Stimulated activated CD8-positive, alpha-beta memory T cell treated with anti-CD3 and anti-CD28 coated beads, Interleukin-7, amount 100 ng/mL, for 1 hour (primary cell): ENCODE measurements at regions not wholly inside any gene's neighbourhood (a gene's known extent, or its start where the extent isn't known, plus 50 kb on each side); places are given as distances from the start of the nearest gene placed in this dataset.
"Not testable (repeated sequence)": the region's sequence is repeated elsewhere in the genome, so short reads cannot be mapped to it uniquely, and the experiment has no call there.

Source experiments
- DNase-seq, 2 donors: peaks; one replicate each; pipeline ENCODE4 v3.0.0-alpha.2; 2020; ENCODE audit warnings: low read depth in 2 of 2

DNA sequence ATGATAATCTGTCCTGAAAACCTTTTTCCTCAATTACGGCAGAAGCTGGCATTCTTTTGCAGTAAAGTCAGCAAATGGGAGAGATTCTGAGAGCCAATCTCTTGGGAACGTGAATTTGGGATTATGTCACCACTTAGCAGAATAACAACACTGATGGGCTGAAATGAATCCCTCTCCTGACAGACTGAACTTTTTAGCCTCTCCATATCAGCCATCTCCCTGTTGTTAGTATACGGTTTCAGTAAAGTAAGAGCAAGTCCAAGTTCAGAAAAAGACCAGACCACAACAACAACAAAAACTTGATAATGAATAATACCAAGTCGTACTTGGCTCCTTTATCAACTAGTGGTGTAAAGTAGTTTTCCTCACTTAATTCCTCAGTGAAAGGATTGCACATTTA is 1048.8 kb downstream of the GATA3 start:
- DNase-seq = no peak

DNA sequence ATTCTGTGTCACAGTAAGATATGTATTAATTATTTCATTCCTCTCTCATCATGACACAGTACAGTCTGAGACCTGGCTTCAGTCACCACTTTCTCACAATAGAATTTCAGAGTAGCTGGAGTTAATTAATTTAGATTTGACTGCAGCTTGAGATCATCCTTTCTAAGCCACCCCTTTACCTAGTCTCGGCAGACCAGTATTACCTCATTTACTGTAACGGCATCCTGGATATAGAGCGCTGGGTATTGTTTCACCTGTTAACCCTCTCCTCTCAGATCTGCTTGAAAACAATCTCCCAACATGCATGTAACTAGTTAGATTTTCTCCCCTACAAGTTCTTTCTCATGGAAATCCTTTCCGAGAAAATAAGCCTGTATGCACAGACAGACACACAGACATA is 1057.5 kb downstream of the GATA3 start:
- DNase-seq = no peak

DNA sequence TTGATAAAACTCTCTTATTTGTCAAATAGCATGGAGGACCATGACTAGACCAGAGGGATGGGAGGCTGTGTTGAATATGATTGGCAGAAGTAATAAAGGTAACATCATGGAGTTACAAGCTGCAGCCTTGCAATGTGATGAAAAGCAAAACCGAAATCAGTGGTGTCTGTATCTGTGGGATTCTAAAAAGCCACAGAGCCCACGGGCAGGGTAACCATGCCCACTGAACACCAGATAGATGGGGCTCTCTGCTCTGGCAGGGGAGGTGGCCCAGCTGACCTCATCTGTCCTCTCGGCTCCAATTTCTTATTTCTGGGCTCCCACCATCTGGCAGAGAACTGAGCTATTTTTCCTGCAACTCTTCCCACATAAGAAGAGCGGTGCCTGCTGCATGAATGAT is 1072.2 kb downstream of the GATA3 start:
- no peak for DNase-seq

DNA sequence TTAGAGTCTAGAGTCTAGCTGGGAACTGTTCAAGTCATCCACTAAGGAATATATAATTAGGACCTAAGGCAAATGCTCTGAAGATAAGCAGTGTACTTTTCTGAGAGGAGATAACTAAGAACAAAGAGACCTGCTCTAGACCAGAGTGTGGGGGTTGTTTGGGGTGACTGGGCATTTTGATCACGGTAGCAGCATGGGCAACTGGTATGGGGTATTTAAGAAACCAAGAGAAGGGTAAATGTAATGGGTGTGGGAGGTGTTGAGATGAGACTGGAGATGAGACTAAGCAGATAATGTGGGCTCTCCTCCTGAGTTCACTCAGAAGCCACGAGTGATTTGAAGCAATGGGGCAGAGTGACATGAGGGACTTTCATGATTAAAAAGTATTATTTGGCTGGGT is 1082.9 kb downstream of the GATA3 start:
- DNase-seq = no peak

DNA sequence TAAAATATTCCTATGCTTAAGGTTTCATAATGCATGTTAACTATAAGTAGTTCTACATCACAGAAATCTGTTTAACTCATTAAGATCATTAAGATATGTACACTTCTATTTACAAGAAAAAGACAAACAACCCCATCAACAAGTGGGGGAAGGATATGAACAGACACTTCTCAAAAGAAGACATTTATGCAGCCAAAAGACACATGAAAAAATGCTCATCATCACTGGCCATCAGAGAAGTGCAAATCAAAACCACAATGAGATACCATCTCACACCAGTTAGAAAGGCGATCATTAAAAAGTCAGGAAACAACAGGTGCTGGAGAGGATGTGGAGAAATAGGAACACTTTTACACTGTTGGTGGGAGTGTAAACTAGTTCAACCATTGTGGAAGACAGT is 1084.3 kb downstream of the GATA3 start:
- DNase-seq = not testable (repeated sequence)

DNA sequence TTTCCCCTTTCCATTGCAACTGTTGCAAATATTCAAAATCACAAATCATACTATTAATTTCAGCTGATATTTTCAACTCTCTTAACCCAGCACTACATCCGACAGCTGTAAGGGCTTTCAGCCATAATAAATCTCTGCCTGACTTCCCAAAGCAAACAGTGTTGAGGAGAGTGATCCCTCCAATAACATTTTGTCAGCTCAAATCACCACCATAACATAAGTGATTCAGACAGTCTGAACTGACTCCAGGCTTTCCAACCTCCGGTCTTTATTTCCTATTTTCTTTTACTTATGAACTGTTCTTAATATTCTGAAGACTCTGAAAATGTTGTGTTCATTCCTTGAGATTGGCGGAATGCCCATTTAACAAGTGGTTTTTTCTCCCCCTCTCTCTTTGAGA is 1085.9 kb downstream of the GATA3 start:
- no peak for DNase-seq

DNA sequence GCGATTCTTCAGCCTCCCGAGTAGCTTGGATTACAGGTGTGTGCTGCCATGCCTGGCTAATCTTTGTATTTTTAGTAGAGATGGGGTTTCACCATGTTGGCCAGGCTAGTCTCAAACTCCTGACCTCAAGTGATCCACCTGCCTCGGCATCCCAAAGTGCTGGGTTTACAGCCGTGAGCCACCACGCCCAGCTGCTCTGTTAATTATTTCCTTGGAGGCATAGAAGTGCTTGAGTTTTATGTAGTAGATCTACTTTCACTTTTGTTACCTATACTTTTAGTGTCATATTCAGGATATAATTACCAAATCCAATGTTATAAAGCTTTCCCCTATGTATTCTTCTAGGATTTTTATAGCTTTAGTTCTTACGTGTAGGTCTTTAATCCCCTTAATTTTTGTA is 1093.0 kb downstream of the GATA3 start:
- DNase-seq = no peak

DNA sequence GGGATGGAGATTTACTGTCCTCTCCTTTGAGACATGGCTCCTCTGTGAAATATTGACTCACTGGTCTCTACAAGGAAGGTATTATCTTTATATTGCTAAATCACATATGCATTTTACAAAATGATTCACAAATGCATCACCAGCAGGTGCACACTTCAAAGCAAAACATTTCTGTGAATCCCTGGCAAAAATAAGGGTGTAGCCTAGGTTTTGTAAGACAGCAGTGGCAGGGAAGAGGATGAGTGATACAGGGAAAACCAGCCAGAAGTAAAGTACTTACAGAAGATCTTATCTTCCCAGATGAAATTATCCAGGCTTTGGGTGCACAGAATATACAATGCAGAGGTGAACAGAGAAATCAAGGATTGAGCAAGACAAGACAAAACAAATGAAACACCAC is 1094.6 kb downstream of the GATA3 start:
- no peak for DNase-seq

DNA sequence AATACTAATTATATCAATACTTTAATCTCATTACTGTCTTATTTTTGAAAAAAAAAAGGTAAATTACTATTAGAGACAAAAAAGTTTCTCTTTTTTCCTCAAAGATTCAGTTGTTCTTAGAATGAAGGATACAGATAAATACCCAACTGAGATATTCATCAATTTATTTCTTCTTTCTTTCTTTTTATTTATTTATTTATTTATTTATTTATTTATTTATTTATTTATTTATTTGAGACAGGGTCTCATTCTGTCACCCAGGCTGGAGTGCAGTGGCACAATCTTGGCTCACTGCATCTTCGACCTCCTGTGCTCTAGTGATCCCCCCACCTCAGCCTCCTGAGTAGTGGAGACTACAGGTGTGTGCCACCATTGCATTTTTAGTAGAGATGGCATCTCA is 1098.6 kb downstream of the GATA3 start:
- DNase-seq = not testable (repeated sequence)

DNA sequence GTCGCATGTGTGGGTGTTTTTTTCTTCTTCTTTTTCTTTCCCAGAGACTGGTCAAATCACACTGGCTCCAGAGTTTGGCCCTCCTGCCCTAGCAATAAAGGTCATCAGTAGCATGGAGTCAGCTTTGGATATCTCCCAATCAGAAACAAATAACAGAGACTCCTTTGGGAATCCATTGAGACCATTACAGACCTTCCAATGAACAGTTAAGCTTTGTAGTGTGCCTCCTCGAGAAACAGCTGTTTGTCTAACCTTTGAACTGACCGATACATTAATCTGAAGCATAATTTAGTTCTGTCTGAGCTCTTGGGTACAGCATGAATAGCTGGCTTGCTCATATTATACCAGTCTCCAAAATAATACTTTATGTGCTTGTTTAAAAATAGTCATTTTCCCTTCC is 1103.2 kb downstream of the GATA3 start:
- DNase-seq = no peak

DNA sequence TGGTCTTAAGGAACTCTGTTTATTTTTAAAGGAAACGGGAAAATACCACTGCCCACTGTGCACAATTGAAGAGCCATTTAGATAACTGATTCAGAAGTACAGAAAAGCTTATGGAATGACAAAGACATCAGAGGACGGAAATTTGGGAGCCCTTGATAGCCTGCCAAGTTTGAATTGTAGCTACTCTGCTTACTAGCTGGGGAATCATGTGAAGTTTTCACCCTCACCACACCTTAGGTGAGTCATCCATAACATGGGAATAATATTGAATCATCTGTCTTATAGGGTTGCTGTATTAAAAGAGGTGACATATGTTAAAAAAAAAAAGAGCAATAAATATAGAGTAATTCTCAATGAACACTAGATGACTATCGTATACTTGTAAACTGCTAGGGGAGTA is 1104.2 kb downstream of the GATA3 start:
- no peak for DNase-seq

DNA sequence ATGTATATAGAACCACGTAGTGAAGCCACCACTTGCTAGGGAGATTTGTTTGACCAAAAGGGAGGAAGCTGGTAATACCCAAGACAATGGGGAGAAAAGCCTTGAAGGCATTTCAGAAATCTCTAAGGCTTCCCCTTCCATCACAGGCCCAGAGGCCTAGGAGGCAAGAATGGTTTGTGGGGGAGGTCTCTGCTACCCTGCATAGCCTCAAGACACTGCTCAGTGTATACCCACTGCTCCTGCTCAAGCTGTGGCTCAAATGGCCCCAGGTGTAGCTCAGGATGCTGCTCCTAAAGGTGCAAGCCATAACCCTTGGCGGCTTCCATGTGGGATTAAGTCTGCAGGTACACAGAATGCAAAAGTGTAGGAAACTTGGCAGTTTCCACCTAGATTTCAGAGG is 1105.8 kb downstream of the GATA3 start:
- DNase-seq = no peak

DNA sequence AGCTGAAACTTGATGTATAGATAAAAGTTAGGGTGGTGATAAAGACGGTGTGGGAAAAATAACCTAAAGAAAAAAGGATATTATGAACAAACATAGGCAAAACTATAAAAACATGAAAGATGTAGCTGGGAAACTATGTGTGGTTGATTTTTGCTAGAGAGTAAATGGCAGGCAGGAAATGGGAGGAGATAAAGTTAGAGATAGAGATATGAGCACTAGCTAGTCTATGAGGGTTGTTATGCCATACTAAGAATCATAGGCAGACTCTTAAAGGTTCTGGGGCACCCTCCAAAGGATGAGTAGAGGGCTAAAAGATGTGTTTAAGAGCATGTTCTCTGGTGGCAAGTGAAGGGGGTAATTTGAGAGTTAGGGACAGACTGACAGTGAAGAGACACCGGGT is 1109.2 kb downstream of the GATA3 start:
- DNase-seq = no peak

DNA sequence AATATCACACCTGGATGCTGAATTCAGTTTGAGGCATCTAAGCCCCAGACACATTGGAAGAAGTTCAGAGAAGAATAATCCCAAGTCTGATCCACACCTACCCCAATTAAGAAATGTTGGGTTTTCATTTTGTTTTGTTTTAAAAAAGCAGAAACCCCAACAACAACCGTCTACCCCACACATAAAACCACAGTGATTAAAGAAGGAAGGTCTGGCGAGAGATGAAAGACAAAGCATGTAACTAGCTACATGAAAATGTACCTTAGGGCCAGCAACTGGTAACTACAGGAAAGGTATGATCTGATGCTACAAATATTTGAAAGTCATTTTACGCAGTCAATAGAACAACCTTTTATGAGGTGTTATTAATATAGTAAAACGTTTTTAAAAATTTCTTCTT is 1112.3 kb downstream of the GATA3 start:
- no peak for DNase-seq

DNA sequence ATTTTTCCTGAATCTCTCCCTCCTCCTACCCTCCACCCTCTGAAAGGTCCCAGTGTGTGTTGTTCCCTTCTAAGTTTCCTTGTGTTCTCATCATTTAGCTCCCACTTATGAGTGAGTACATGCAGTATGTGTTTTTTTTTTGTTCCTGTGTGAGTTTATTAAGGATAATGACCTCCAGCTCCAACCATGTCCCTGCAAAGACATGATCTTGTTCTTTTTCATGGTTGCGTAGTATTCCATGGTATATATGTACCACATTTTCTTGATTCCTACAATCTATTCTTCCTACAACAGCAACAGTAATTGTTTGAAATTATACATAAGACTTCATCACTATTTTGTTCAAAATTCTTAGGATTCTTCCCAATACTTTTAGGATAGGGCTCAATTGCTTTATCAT is 1117.8 kb downstream of the GATA3 start:
- no peak for DNase-seq

DNA sequence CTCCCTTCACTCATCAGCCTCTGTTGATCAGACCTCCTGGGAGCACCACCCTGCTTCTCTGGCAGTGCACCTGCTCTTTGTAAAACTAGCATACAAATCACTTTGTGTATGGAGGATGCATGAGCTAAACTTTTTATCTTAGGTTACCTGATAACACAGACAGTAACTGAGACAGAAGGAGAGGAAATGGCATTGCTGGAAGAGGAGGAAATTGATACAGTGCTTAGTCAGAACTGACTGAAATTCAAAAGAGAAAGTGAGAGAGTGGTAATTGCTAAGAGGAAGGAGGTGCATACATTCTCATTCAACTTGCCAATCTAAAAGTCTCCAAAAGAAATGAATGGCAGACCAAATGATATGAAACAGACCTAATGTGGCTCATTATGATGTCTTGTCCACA is 1120.7 kb downstream of the GATA3 start:
- no peak for DNase-seq

DNA sequence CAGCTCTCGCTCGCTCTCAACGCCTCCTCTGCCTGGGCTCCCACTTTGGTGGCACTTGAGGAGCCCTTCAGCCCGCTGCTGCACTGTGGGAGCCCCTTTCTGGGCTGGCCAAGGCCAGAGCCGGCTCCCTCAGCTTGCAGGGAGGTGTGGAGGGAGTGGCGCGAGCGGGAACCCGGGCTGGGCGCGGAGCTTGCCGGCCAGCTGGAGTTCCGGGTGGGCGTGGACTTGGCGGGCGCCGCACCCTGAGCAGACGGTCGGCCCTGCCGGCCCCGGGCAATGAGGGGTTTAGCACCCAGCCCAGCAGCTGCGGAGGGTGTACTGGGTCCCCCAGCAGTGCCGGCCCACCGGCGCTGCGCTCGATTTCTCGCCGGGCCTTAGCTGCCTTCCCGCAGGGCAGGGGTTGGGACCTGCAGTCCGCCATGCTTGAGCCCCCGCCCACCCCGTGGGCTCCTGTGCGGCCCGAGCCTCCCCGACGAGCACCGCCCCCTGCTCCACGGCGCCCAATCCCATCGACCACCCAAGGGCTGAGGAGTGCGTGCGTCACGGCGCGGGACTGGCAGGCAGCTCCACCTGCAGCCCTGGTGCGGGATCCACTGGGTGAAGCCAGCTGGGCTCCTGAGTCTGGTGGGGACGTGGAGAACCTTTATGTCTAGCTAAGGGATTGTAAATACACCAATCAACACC is 1128.9 kb downstream of the GATA3 start:
- not testable (repeated sequence) for DNase-seq

DNA sequence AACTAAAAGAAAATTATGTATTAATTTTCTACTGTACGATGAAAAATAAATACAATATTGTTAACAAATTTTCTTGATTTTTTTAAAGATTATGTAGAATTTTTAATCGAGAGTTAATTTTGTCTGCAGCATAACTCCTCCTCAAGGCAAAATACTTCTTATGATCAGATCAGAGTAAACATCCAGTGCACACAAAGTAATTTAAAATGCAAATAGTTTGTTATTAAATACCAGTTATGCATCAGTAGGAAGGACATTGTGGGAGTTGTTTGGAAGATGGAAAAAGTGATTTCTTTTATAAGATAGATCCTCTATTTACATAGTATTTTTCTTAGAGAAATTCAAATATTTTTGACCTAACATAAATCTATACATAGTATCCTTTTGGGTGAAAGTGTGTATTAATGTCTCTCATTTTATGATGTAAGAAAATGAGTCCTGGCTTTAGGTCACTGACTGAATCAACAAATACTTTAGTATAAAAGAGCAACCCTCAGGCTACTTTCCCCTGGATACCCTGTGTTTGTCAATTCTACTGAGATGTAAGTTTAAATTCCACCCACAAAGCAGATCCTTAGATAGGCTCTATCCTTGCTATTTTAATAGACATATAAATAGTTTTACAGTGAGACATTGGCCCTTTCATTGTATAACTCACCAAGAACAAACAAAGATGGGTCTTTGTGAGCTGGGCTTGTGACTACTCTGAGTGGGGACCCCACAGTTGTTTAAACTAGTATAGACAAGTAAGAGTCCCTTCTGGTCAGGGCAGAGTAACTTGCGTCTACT is 1133.7 kb downstream of the GATA3 start:
- DNase-seq = no peak

DNA sequence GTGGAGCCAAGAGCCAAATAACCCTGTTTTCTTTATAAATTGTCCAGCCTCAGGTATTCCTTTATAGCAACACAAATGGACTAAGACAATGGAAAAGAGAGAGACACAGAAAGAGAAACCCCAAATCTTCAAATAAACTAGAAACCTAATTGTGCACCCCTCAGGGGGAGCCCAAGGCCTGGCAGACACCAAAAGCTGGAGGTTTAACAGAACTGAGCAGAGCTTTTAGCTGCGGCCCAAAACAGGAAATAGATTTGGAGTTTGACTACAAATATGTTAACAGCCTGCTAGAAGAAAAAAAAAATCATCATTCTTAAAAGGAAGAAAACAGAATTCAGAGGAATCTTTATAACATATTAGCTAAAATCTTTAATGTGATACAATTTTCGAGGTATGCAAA is 1135.0 kb downstream of the GATA3 start:
- DNase-seq = no peak

DNA sequence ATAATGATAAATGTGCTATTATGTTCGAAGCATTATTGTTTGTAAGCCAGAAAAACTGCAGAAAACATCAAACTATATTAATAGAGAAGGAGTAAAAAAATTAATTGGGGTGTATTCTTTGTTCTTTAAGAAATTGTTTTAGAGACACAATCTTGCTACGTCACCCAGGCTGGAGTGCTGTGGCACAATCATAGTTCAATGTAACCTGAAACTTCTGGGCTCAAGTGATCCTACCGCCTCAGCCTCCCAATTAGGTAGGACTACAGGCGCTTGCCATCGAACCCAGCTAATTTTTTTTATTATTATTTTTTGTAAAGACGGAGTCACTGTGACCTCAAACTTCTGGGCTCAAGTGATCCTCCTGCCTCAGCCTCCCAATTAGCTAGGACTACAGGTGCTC is 1138.6 kb downstream of the GATA3 start:
- no peak for DNase-seq

DNA sequence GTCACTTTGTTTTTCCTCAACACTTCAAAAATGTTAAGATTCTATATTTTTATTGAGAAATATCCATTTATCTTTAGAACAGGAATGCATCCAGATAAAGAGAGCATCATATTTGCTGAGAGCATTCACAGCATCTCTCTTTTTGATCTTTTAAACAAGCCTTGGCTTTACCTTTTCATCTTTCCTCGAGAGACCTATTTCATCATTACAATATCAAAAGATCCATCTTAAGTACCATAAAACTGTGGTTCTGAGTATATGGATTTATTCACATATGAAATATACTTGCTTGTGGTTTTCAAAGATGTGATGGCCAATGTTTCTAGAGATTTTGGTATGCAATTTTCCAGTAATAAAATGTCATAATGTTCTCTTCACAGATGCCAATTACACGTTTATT is 1140.9 kb downstream of the GATA3 start:
- DNase-seq = no peak

DNA sequence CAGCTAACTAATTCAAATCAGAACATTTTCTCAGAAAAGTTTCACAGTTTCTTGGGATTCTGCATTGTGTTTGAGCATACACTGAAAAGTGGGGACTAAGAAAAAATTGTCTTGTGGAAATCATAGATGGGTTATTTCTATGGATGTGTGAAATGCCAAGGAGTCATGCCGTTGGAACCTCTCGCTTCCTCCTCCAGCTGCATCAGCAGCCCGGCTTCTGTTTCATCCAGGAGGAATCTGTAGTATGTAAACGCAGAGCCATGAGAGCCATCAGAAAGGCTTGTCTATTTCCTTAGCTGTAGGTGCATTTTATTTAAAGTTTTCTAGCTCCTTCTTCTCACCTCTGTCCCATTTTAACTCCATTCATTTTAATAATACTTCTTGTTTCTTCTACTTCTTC is 1144.1 kb downstream of the GATA3 start:
- no peak for DNase-seq

DNA sequence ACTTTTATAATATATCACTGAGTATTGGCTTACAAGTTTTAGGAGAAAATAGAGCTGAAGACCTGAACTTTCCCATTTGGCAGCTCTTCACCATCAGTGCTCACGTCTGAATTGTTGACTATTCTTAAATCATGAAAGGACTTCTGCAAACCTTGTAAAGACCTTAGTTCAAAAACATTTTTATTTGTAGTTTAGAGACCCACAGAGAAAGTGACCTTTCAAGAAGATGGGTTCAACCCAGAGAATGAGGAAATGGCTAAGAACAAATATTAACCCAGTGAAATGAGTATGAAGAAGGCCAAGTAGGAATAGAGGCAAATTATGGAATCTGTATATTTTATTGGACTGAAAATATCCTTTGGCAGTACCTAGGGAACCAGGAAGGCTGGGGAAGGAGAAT is 1151.1 kb downstream of the GATA3 start:
- no peak for DNase-seq
